Glutamatergic neuron (in vitro differentiated cells): ENCODE measurements at regions not wholly inside any gene's neighbourhood (a gene's known extent, or its start where the extent isn't known, plus 50 kb on each side); places are given as distances from the start of the nearest gene placed in this dataset.
"Not testable (repeated sequence)": the region's sequence is repeated elsewhere in the genome, so short reads cannot be mapped to it uniquely, and the experiment has no call there.

Experiments used
- DNase-seq: peaks from one replicate; pipeline ENCODE4 v3.0.0; 2022
- H3K27ac Mint-ChIP-seq: one replicate; pipeline ENCODE4 v1.8.0; 2020; ENCODE audit warnings: mild to moderate bottlenecking, mixed read lengths, inconsistent platforms; ENCODE audit not compliant: unreplicated experiment
- H3K27me3 Mint-ChIP-seq: one replicate; pipeline ENCODE4 v1.8.0; 2020; ENCODE audit warnings: mild to moderate bottlenecking, moderate library complexity, mixed read lengths, inconsistent platforms; ENCODE audit not compliant: unreplicated experiment
- H3K36me3 Mint-ChIP-seq: one replicate; pipeline ENCODE4 v1.8.0; 2020; ENCODE audit warnings: mild to moderate bottlenecking, mixed read lengths, inconsistent platforms; ENCODE audit not compliant: unreplicated experiment
- H3K4me1 Mint-ChIP-seq: one replicate; pipeline ENCODE4 v1.8.0; 2020; ENCODE audit warnings: mild to moderate bottlenecking, low read depth, mixed read lengths, inconsistent platforms; ENCODE audit not compliant: unreplicated experiment
- H3K4me3 Mint-ChIP-seq: one replicate; pipeline ENCODE4 v1.8.0; 2020; ENCODE audit warnings: mild to moderate bottlenecking, mixed read lengths, inconsistent platforms; ENCODE audit not compliant: unreplicated experiment
- H3K9me3 Mint-ChIP-seq: one replicate; pipeline ENCODE4 v1.8.0; 2020; ENCODE audit warnings: mild to moderate bottlenecking, moderate library complexity, mixed read lengths, inconsistent platforms; ENCODE audit not compliant: unreplicated experiment
- TF ChIP-seq, protein P1 (sequence below): fragments of 200-600 bp; sonication (generic); IDR thresholded peaks from one replicate; pipeline ENCODE4 v1.5.0; 2021; ENCODE audit not compliant: partially characterized antibody, unreplicated experiment

DNA sequence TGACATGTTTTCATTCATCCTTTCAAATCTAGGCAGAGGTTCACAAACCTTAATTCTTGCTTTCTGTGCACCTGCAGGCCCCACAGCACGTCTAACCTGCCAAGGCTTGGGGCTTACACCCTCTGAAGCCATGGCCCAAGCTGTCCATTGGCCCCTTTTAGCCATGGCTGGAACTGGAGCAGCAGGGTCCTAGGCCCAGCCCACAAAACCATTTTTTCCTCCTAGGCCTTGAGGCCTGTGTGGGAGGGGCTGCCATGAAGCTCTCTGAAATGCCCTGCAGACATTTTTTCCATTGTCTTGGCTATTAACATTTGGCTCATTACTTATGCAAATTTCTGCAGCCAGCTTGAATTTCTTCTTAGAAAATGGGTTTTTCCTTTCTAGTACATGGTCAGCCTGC lies 547.5 kb downstream of the KCNH5 start:
- H3K27me3 Mint-ChIP-seq, result peaks cover 3% of the 10 kb centered on the region
- peaks cover 9% of the 10 kb centered on the region for H3K9me3 Mint-ChIP-seq
- no peak overlapping the region for H3K27ac Mint-ChIP-seq
- no peaks in the 10 kb centered on the region for H3K4me1 Mint-ChIP-seq
- TF ChIP-seq, protein P1, sequence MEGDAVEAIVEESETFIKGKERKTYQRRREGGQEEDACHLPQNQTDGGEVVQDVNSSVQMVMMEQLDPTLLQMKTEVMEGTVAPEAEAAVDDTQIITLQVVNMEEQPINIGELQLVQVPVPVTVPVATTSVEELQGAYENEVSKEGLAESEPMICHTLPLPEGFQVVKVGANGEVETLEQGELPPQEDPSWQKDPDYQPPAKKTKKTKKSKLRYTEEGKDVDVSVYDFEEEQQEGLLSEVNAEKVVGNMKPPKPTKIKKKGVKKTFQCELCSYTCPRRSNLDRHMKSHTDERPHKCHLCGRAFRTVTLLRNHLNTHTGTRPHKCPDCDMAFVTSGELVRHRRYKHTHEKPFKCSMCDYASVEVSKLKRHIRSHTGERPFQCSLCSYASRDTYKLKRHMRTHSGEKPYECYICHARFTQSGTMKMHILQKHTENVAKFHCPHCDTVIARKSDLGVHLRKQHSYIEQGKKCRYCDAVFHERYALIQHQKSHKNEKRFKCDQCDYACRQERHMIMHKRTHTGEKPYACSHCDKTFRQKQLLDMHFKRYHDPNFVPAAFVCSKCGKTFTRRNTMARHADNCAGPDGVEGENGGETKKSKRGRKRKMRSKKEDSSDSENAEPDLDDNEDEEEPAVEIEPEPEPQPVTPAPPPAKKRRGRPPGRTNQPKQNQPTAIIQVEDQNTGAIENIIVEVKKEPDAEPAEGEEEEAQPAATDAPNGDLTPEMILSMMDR, result no peak
- DNase-seq, result no peak
- H3K36me3 Mint-ChIP-seq, result peaks cover 16% of the 10 kb centered on the region
- H3K4me3 Mint-ChIP-seq, result no peak overlapping the region

DNA sequence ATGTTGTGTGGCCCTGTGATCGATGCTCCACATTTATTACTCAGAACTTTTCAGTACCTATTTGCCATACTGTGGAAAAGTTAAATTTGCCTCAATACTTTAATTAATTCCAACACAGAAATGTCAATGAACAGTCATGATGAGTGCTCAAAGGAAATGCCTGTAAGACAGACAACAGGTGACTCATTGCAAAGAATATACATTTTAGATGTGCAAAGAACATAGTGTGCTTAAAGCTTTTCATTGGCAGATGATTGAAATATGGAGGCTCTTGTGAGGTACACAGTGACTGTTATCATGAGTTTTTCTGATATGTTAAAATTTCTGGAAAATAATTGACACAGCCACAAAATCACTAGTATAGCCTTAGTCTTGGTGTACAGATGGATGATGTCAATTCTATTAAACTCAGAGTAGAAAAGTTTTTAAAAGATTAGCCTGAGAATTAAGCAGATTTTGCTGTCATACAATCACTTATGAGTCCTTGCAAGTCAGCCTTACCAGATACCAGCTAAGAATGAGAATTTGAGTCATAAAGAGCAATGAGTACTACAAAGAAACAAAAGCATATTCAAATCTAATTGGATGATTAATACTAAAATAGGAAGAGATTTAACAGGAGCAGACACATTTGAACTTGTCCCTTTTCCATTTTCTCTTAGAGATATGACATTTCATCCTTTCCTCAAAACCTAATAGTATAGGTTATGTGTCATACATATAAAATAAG lies 544.1 kb downstream of the KCNH5 start:
- H3K27ac Mint-ChIP-seq, result no peak overlapping the region

DNA sequence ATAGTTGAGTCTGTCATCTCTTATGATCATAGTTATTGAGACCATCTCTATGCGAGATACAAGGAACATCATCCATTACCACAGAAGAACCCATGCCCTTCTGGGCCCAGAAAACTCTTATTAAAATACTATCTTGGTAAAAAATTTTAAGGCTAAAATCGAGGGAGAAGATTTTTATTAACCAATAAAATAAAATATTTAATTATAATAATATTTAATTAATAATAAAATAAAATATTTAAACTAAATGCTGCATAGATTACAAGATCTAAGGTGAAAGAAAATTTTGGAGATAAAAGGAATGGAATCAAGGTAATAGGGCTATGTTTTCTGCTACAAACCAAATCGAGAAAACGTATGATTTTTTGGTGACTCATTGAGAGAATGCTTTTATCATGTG lies 540.2 kb downstream of the KCNH5 start:
- H3K27me3 Mint-ChIP-seq, result peaks cover 2% of the 10 kb centered on the region
- H3K36me3 Mint-ChIP-seq, result no peaks in the 10 kb centered on the region
- TF ChIP-seq, protein P1, result no peak
- no peaks in the 10 kb centered on the region for H3K9me3 Mint-ChIP-seq
- H3K4me1 Mint-ChIP-seq, result no peaks in the 10 kb centered on the region
- DNase-seq, result no peak
- no peak overlapping the region for H3K4me3 Mint-ChIP-seq
- no peak overlapping the region for H3K27ac Mint-ChIP-seq

More for the DNA sequence above, 544.1 kb downstream of the KCNH5 start:
- peaks cover 16% of the 10 kb centered on the region for H3K36me3 Mint-ChIP-seq
- TF ChIP-seq, protein P1, result no peak
- no peaks in the 10 kb centered on the region for H3K4me1 Mint-ChIP-seq
- no peak overlapping the region for H3K4me3 Mint-ChIP-seq
- peaks cover 2% of the 10 kb centered on the region for H3K27me3 Mint-ChIP-seq
- no peak for DNase-seq
- peaks cover 9% of the 10 kb centered on the region for H3K9me3 Mint-ChIP-seq

DNA sequence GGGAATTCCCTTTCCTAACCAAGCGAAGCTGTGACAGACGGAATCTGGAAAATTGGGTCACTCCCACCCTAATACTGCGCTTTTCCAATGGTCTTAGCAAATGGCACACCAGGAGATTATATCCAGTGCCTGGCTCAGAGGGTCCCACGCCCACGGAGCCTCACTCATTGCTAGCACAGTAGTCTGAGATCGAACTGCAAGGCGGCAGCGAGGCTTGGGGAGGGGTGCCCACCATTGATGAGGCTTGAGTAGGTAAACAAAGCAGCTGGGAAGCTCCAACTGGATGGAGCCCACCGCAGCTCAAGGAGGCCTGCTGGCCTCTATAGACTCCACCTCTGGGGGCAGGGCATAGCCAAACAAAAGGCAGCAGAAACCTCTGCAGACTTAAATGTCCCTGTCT lies 523.9 kb downstream of the KCNH5 start:
- not testable (repeated sequence) for DNase-seq, H3K4me3 Mint-ChIP-seq, H3K36me3 Mint-ChIP-seq, H3K4me1 Mint-ChIP-seq, H3K27me3 Mint-ChIP-seq, H3K9me3 Mint-ChIP-seq, H3K27ac Mint-ChIP-seq

DNA sequence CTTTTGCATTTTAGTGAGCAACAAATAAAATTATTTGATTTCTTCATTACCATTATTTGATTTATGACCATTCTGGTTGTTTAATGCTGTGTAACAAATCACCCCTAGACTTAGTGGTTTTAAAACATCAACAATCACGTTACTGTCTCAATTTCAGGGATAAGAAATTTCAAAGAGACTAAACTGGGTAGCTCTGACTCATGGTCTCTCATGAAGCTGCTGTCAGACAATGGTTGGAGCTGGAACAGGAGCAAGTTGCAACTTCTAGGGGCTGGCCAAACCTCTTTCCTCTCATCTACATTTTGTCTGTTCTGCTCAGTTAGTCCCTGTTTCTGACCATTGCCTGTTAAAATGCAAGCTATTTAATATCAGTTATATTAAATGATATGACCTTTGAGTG lies 517.0 kb downstream of the KCNH5 start:
- Mint-ChIP-seq H3K4me1 (no peaks in the 10 kb centered on the region), H3K9me3 (no peaks in the 10 kb centered on the region), H3K36me3 (no peaks in the 10 kb centered on the region), H3K4me3 (no peak overlapping the region), H3K27me3 (no peaks in the 10 kb centered on the region), H3K27ac (no peak overlapping the region)
- TF ChIP-seq, protein P1, result no peak
- no peak for DNase-seq
